ENCODE measurements at regions not wholly inside any gene's neighbourhood (a gene's known extent, or its start where the extent isn't known, plus 50 kb on each side); places are given as distances from the start of the nearest gene placed in this dataset.

- TF ChIP-seq CTCF (IDR thresholded peaks at IDR 0.05) (no peak), ESRRA (IDR thresholded peaks at IDR 0.05; ENCODE audit: borderline replicate concordance, low read length) (no peak), POLR2A (IDR thresholded peaks at IDR 0.05; ENCODE audit: low read length) (no peak), REST (IDR thresholded peaks at IDR 0.05) (no peak), FOSB (CRISPR knock-in tag; IDR thresholded peaks at IDR 0.05) (no peak), USF2 (IDR thresholded peaks at IDR 0.05) (no peak), POLR2AphosphoS2 (conservative IDR thresholded peaks at IDR 0.05; ENCODE audit: low read length) (no peak), ZC3H11A (IDR thresholded peaks at IDR 0.05) (no peak), KDM1A (IDR thresholded peaks at IDR 0.05; ENCODE audit: low read depth) (no peak), HDAC2 (IDR thresholded peaks at IDR 0.05) (no peak)
These were observed 586.2 kb upstream of the PTGER4 start for GRCh38 chr5:40093550-40093949.
